Posterior cingulate gyrus (tissue), 11 donors: ENCODE measurements at regions not wholly inside any gene's neighbourhood (a gene's known extent, or its start where the extent isn't known, plus 50 kb on each side); places are given as distances from the start of the nearest gene placed in this dataset.

ENCODE experiments used
- DNase-seq, 10 donors: peaks; one replicate each; pipeline versions ENCODE4 v3.0.0 to v3.0.0-alpha.2; 2020 to 2021; ENCODE audit warnings: mixed read lengths in 3 of 10
- intact Hi-C: fragments of 100-400 bp; cut with DNase I; formaldehyde crosslinking; loops from one replicate; pipeline ENCODE4 v1.15.1; 2023

DNA sequence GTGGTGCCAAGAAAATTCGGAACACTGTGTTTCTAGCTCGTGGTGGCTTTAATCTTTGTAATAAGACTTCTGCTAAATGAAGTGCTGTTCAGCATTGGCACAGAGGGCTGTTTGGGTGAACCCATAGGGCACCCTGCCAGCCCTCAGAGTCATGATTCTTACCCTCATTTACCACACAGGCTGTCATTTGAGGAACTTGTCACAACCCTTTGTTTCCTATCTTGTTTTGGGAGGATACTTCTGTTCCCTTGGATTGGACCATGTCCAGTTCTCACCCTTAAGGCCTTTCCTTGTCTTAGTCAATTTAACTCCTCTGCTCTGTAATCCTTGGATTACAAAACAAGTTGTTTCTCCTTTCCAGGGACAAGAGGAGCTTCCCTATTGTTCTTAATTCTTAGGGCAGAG, 225.7 kb downstream of the MTX2 start:
- peak in 5 of 10 donors; percentile 16 to 85 (median 30) for DNase-seq

GRCh38 chr2:176495826-176496225, 226.6 kb downstream of the MTX2 start:
- DNase-seq, result no peak
- intact Hi-C loops, result no loop called here

More for the DNA sequence above, 225.7 kb downstream of the MTX2 start:
- intact Hi-C loops, result no loop called here

- no peak for DNase-seq
- intact Hi-C loops, result no loop called here
Measured at GRCh38 chr2:176496761-176497160, 227.5 kb downstream of the MTX2 start.

DNA sequence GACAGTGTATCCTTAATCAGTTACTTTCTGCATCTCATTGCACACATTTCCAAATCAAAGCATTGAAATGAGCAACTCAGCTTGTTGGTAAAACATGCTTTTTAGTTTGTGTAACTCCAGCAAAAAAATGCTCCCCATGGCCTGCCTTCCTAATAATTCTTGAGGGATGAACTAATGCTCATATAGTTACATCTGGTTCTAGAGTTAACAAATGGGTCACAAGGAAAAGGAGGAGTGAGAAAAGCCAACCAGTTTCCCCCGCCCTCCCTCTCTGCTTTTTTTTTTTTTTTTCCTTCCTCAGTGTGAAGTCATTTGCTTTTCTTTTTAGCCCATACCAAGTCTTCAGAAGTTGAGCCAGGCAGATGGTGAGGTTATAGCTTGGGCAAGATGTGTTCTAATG, 231.7 kb downstream of the MTX2 start:
- DNase-seq, result no peak
- intact Hi-C loops, result no loop called here

DNA sequence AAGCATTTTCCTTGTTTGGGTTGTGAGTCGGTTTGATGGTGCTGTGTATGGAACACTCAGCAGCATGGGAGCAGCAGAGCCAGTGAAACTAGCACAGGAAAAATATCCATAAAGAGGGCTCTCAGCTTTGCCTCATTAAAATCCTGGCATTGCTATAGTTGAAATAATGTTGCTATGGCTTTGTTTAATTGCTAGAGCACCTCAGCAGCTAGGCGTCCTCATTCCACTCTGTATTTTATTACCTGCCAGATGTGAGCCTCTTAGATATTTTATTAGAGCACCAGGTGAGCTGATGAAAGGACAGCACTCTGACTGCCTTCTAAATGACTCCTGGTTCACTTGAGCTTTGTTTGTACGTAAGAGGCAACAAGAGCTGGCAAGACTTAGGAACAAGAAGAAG, 232.4 kb downstream of the MTX2 start:
- no peak for DNase-seq
- intact Hi-C loops, result no loop called here

DNA sequence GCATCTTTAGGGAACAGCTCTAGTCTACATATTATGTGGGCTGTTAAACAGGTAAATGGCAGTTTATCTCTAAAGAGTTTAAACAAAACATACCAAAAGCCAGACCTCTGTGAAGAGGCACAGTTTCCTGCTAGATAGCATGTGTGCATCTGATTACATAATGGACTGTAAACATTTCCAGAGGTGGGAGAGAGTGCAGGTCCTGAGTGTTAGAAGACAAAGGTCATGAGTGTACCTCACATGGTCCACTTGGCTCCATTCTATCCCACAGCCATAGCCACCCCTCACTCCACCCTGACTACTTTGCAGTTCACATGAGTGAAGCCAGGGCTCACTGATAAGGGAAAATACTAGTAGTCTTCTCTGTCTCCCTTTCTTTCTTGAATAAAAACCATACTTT, 233.4 kb downstream of the MTX2 start:
- intact Hi-C loops, result no loop called here
- no peak for DNase-seq

GRCh38 chr2:176503776-176504175, 234.5 kb downstream of the MTX2 start:
- no peak for DNase-seq
- intact Hi-C loops, result no loop called here

GRCh38 chr2:176504440-176504839, 235.2 kb downstream of the MTX2 start:
- no peak for DNase-seq
- intact Hi-C loops, result no loop called here

- DNase-seq, result no peak
- intact Hi-C loops, result no loop called here
Measured at GRCh38 chr2:176507786-176508185, 238.5 kb downstream of the MTX2 start.

DNA sequence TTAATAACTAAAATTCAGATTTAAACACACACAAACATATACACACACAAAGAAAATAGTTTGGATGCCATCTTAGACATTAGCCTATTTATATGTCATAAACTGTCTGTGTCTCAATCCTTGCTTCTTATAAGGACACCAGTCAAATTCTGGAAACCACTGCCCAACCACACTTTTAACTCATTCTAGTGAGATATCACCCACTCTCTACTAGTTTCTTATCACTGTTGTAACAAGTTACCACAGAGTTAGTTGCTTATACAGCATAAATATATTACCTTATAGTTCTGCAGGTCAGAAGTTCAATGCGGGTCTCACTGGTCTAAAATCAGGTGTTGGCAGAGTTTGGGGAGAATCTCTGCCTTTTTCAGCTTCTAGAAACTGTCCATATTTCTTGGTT, 239.1 kb downstream of the MTX2 start:
- intact Hi-C loops, result no loop called here
- no peak for DNase-seq

- intact Hi-C loops, result no loop called here
- DNase-seq, result no peak
Measured at GRCh38 chr2:176508984-176509740, 239.9 kb downstream of the MTX2 start.

- no peak for DNase-seq
- intact Hi-C loops, result no loop called here
Measured at GRCh38 chr2:176514276-176514675, 245.0 kb downstream of the MTX2 start.

GRCh38 chr2:176514805-176515500, 245.7 kb downstream of the MTX2 start:
- intact Hi-C loops, result no loop called here
- no peak for DNase-seq

GRCh38 chr2:176516051-176516602, 246.9 kb downstream of the MTX2 start:
- intact Hi-C loops, result no loop called here
- no peak for DNase-seq

GRCh38 chr2:176518823-176519222, 249.6 kb downstream of the MTX2 start:
- intact Hi-C loops, result no loop called here
- peak in 7 of 10 donors; percentile 8 to 87 (median 22) for DNase-seq

- intact Hi-C loops, result no loop called here
- DNase-seq, result no peak
Measured at GRCh38 chr2:176521878-176522670, 252.8 kb downstream of the MTX2 start.

- intact Hi-C loops, result no loop called here
- DNase-seq, result no peak
Measured at GRCh38 chr2:176525086-176525485, 255.8 kb downstream of the MTX2 start.

DNA sequence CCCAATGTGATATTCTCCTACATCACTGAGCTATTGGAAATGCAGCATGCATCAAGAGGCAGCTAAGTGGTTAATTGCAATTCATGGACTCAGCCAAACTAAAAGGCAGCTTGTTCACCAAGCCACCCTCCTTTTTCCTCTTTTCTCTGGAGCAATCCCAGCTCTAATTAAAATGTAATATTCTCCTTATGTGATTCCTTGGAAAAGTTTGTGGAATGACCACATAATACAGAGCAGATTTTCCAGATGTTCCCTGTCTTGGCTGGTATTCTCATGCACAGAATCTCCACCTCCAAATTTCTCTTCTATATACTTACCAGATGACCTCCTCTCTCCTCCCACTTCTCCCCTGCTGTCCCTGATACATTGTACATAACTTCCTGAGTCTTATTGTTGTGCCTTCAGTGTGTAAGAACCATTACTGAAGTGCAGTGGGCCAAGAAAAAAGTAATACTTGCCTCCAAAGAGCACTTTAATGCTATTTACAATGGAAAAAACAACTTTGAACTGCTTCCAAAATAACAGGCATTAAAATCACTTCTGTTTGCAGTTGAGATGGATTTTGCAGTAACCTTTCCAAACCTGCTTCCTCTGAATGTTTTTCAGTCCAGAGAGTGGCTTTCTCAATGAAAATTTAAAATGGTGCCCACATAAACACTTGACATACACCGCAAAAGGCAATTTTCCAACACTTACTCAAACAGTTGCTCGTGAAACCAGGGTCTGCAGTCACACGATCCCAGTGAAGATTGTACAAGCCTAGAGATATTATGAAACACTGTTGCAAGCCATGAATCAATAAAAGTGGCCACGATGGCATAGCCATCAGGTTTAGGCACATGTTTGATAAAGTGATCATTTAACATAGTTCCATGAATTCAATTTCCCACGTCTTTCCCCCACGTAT, 258.0 kb downstream of the MTX2 start:
- DNase-seq, result no peak
- intact Hi-C loops, result no loop called here

DNA sequence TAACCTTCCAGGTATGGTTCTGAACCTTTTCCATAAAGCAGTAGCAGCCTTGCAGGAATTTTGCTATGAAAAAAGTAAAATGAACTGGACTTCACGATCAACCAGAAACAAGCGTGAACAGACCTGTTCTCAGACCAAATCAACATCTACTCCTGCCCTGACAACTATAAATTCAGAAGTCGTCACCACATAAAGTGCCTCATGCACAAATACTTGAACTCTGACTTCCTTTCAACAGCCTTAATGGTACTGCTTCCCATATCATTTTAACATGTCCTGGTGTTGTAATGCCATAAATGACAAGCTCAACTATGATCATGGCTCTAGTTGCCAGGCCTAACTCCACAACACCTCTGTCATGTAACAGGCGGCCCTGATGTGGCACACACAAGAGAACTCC, 262.4 kb downstream of the MTX2 start:
- DNase-seq, result no peak
- intact Hi-C loops, result no loop called here
